Ovary (tissue), 3 donors: ENCODE measurements at regions not wholly inside any gene's neighbourhood (a gene's known extent, or its start where the extent isn't known, plus 50 kb on each side); places are given as distances from the start of the nearest gene placed in this dataset.
"Not testable (repeated sequence)": the region's sequence is repeated elsewhere in the genome, so short reads cannot be mapped to it uniquely, and the experiment has no call there.

ENCODE experiments used
- EP300 ChIP-seq: sonication (generic); formaldehyde crosslinking; IDR thresholded peaks from one replicate; pipeline ENCODE4 v1.6.1; 2017; ENCODE audit warnings: antibody characterized with exemption
- TF ChIP-seq, protein P1 (sequence below), 3 donors: fragments of 450-650 bp in 2 of 3; fragments of 200-600 bp in 1 of 3; IDR thresholded peaks; one replicate each; pipeline versions ENCODE4 v1.5.1 to v1.8.0; 2016 to 2022; ENCODE audit warnings: antibody characterized with exemption in 3 of 3, mild to moderate bottlenecking in 1 of 3
- donor health status: DM: no; HTN: no; CAD: no.

- TF ChIP-seq, protein P1, sequence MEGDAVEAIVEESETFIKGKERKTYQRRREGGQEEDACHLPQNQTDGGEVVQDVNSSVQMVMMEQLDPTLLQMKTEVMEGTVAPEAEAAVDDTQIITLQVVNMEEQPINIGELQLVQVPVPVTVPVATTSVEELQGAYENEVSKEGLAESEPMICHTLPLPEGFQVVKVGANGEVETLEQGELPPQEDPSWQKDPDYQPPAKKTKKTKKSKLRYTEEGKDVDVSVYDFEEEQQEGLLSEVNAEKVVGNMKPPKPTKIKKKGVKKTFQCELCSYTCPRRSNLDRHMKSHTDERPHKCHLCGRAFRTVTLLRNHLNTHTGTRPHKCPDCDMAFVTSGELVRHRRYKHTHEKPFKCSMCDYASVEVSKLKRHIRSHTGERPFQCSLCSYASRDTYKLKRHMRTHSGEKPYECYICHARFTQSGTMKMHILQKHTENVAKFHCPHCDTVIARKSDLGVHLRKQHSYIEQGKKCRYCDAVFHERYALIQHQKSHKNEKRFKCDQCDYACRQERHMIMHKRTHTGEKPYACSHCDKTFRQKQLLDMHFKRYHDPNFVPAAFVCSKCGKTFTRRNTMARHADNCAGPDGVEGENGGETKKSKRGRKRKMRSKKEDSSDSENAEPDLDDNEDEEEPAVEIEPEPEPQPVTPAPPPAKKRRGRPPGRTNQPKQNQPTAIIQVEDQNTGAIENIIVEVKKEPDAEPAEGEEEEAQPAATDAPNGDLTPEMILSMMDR (IDR thresholded peaks at IDR 0.05): not testable (repeated sequence)
- not testable (repeated sequence) for TF ChIP-seq EP300
These were observed 226.5 kb upstream of the RGMB start for GRCh38 chr5:98546924-98547323.
